SK-N-MC (cell line): ENCODE measurements at regions not wholly inside any gene's neighbourhood (a gene's known extent, or its start where the extent isn't known, plus 50 kb on each side); places are given as distances from the start of the nearest gene placed in this dataset.

Experiments
- EZH2 ChIP-seq: fragments of 200-600 bp; sonication (generic); IDR thresholded peaks from one replicate; pipeline ENCODE4 v1.6.1; 2017; ENCODE audit warnings: antibody characterized with exemption
- POLR2AphosphoS5 ChIP-seq: IDR thresholded peaks from 2 replicates; pipeline ENCODE4 v1.6.1; 2012; ENCODE audit warnings: mild to moderate bottlenecking, low read depth, low read length, borderline replicate concordance

DNA sequence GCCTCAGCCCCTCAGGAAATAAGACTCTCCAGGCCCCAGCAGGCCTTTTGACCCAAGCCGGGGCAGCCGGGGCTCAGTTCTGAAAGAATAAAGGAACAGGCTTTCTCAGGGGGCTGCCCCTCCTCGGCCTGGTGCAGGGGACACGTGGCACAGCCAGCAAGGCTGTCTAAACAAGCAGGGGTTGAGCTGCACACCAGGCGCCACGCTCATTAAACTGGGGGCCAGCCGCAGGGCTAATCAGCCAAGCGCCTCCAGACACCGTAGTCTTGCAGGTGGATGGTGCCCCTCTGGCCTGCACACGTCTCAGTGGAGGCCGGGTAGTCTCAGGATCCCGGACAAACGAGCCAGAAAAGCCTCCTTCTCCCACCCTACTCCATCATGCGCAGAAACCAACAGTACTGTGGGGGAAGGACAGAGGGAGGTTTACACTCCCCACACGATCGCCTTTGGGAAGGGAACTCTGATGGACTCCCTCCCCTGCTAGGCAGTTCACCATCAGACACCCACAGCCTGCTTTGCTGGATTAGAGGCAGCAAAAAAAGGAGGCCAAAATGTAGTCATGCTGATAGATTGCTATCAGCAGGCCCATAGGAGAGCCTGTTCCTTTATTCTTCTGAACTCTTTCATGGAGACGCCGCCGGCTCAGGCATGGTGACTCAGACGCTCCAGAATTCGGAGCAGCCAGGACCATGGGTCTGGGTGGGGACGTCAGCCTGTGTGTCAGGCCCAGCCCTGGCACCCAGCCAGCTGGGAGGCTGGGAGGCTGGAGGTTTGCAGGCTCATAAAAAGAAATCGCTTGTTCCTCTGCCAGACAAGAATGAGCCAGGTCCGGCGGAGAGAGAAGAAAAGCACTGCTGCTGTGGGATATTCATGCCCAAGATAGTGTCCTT is 342.4 kb downstream of the BCOR start:
- TF ChIP-seq EZH2, result no peak
- no peak for TF ChIP-seq POLR2AphosphoS5
